ENCODE measurements at regions not wholly inside any gene's neighbourhood (a gene's known extent, or its start where the extent isn't known, plus 50 kb on each side); places are given as distances from the start of the nearest gene placed in this dataset.

DNA sequence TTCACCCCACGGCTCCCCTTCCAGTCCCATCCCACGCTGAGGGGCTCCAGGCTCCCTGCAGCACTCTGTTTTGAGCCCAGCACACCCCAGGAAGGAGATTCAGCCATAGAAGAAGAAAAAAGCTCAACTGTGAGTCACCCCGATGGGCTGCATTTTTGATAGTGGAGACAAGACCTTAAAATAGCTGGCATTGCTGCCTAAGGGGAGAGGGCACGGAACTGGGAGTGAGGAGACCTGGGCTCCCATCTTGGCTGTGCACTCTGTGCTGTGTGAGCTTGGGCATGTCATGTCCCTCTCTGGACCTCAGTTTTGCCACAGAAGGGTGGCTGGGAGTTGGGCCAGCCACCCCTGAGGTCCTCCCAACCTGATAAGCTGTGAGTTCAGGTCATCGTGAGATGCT is 57.2 kb upstream of the SMAD6 start:
- TF ChIP-seq CTCF (IDR thresholded peaks at IDR 0.05; ENCODE audit: insufficient read depth, low read length) (no peak), GABPA (IDR thresholded peaks at IDR 0.05; ENCODE audit: low read depth) (no peak)

Measured in HL-60 (cell line).